H54 (cell line): ENCODE measurements at regions not wholly inside any gene's neighbourhood (a gene's known extent, or its start where the extent isn't known, plus 50 kb on each side); places are given as distances from the start of the nearest gene placed in this dataset.
"Not testable (repeated sequence)": the region's sequence is repeated elsewhere in the genome, so short reads cannot be mapped to it uniquely, and the experiment has no call there.

Experiments
- DNase-seq: peaks from one replicate; pipeline ENCODE4 v3.0.0; 2011; ENCODE audit warnings: low spot score, mixed read lengths; ENCODE audit not compliant: insufficient read length
- FAIRE-seq: peaks from 3 replicates; lab custom pipeline; 2011; peaks lifted over from hg19 to GRCh38; lab: Jason Lieb, UNC
- POLR2A ChIP-seq: IDR thresholded peaks from 2 replicates; pipeline ENCODE4 v1.6.1; 2011; ENCODE audit warnings: low read depth, mild to moderate bottlenecking, low read length

GRCh38 chrX:143298663-143299241, 218.5 kb downstream of the SPANXN3 start:
- FAIRE-seq: no peak
- TF ChIP-seq POLR2A: no peak
- no peak for DNase-seq

DNA sequence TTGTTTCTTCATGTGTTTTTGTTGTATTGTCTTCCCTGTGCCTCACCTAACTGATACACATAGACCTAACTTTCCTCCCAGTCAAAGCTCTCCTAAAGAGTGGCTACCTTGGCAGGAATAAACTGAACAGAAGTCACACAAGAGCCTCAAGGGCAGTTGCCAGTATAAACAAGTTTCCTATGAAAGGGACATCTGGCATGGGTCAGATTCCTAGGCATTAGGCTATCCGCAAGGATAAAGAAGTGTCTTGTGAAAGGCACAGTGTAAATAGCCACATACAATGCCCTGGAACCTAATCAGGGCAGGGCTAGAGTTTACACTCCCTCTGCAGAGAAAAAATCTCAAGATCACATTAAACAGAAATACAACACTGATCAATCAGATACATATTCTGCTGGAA, 220.8 kb downstream of the SPANXN3 start:
- FAIRE-seq (no peak), DNase-seq (no peak)
- TF ChIP-seq POLR2A: no peak

DNA sequence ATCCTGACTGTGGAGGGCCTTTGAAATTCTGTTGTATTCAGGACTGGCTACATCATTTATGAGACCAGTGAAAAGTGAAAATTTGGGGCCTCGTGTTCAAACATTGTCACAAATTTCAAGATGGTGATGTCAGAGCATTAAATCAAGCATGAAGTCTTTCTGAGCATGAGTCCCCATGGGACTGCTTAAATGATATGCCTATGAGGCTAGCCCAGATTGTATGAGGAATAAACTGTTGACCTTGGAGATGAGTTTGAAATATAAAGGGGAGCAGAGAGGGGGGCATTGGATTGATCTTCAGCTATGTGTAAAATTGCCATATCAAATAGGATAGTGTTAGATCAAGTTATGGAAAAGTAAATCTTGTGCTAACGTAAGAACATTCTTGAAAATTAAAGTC, 230.0 kb downstream of the SPANXN3 start:
- TF ChIP-seq POLR2A: no peak
- DNase-seq: no peak
- FAIRE-seq: no peak

- no peak for TF ChIP-seq POLR2A
- DNase-seq: no peak
- FAIRE-seq: no peak
These were observed 244.6 kb downstream of the SPANXN4 start for GRCh38 chrX:143270317-143270716.

DNA sequence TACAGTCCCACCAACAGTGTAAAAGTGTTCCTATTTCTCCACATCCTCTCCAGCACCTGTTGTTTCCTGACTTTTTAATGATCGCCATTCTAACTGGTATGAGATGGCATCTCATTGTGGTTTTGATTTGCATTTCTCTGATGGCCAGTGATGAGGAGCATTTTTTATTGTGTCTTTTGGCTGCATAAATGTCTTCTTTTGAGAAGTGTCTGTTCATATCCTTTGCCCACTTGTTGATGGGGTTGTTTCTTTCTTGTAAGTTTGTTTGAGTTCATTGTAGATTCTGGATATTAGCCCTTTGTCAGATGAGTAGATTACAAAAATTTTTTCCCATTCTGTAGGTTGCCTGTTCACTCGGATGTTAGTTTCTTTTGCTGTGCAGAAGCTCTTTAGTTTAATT, 218.9 kb downstream of the SPANXN4 start:
- not testable (repeated sequence) for DNase-seq, FAIRE-seq

GRCh38 chrX:143240658-143241057, 214.9 kb downstream of the SPANXN4 start:
- no peak for DNase-seq
- no peak for FAIRE-seq
- no peak for TF ChIP-seq POLR2A

DNA sequence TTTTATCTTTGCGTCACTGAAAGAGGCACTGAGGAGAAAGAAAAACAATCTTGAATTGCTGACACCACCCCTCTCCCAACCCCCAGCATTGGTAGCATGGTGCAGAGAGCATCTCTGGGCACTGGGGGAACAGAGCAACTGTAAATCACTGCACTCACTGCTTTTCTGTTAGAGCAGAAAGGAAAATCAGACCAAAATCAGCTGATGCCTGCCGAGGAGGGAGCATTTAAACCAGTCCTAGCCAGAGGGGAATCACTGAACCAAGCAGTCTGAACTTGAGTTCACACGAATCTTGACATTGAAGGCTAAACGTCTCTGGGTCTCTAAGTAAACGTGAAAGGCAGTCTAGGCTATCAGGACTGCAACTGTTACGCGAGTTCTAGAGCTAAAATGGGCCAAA, 205.8 kb downstream of the SPANXN4 start:
- TF ChIP-seq POLR2A: no peak
- FAIRE-seq (no peak), DNase-seq (no peak)

DNA sequence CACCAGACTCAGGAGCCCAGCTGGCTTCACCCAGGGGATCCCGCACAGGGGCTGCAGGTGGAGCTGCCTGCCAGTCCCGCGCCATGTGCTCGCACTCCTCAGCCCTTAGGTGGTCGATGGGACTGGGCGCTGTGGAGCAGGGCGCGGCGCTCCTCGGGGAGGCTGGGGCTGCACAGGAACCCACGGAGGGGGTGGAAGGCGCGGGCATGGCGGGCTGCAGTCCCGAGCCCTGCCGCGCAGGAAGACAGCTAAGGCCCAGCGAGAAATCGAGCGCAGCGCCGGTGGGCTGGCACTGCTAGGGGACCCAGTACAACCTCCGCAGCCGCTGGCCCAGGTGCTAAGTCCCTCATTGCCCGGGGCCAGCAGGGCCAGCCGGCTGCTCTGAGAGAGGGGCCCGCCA, 202.9 kb downstream of the SPANXN4 start:
- DNase-seq, FAIRE-seq: not testable (repeated sequence)

GRCh38 chrX:143206966-143207365, 181.2 kb downstream of the SPANXN4 start:
- FAIRE-seq (no peak), DNase-seq (no peak)
- TF ChIP-seq POLR2A: no peak

DNA sequence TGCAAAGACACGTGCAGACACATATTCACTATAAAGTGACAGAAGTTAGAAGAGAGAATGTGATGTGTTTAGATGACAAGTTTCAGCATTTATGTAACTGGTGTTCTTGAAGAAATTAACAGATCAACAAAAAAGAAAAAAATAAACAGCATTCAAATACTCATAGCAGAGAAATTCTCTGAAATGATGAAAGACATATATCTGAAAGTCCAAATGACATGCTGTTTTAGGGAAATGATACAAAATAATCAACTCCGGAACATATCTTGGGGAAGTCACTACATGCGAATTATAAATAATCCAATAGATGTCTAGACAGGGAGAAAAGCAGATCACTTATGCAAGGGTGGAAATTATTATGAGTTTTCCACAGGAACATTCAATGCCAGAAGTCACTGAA, 146.0 kb downstream of the SPANXN4 start:
- no peak for TF ChIP-seq POLR2A
- FAIRE-seq: no peak
- no peak for DNase-seq

DNA sequence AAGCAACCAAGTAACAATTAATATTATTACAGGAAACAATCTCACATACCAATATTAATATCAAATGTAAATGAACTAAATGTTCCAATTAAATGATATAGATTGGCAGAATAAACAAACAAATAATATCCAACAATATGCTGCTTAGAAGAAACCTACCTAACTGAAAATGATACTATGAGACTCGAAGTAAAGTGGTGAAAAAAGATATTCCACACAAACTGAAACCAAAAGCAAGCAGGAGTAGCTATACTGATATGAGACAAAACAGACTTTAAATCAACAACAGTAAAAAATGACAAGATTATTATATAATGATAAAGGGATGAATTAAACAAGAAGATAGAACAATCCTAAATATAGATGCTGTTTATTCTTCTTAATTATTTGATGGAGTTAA, 140.1 kb downstream of the SPANXN4 start:
- no peak for TF ChIP-seq POLR2A
- FAIRE-seq (no peak), DNase-seq (no peak)

- DNase-seq: no peak
- no peak for FAIRE-seq
- TF ChIP-seq POLR2A: no peak
These were observed 114.0 kb downstream of the SPANXN4 start for GRCh38 chrX:143139681-143140080.

DNA sequence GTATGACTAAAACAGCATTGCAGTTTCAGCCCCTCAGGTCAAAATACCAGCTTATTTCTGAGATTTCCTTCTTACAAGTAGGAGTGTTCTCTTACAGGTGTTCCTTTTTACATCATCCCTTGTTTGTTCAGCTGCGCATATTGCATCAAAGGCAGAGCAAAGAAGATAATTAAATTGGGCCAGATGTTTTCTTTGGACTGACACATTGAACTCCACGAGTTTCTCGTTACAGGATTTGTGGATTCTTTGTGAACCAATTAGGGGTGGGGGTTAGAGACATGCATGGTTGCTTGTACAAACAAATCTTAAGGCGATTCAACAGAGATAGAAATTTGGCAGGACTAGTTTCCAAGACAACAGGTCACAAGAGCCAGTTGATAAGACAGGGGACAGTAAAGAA, 95.7 kb downstream of the SPANXN4 start:
- DNase-seq (no peak), FAIRE-seq (no peak)
- no peak for TF ChIP-seq POLR2A

- FAIRE-seq (no peak), DNase-seq (no peak)
- no peak for TF ChIP-seq POLR2A
These were observed 89.7 kb downstream of the SPANXN4 start for GRCh38 chrX:143115466-143115865.

DNA sequence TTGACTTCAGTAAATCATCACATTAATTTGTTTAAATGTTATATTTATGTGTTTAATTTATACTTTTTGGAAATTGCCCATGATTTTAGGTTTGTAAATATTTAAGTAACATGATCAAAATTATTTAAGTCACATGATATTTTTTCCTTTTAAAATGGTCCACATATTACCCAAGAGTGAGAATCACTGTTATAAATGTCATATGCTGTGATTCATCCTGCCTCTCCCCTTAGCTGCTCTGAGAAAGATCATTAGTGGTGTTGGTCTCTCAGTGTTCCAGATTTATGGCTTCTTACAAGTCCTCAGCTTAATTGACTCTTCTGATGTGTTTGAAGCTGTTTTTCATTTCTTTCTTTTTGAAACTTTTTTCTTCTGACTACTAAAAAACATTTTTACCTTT, 70.1 kb downstream of the SPANXN4 start:
- no peak for FAIRE-seq
- TF ChIP-seq POLR2A: no peak
- DNase-seq: no peak

DNA sequence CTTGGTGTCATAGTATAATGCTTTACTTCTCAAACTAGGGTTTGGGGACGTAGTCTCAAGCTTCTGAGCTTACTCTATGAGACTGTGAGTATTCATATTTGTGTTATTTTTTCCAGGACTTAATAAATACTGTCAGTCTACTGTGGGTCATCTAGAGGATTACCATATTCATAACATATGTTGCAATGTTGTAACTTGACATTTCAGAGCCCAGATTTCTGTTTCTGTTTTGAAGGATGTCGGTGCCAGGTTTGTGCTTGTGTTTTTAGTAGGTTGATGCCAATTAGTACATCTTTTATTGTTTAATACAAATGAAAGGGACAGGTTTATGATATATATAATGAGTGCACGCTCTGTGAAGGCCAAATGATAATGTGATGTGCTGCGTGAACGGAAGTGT, 69.6 kb downstream of the SPANXN4 start:
- no peak for TF ChIP-seq POLR2A
- FAIRE-seq (no peak), DNase-seq (no peak)
